B cell (primary cell): ENCODE measurements at regions not wholly inside any gene's neighbourhood (a gene's known extent, or its start where the extent isn't known, plus 50 kb on each side); places are given as distances from the start of the nearest gene placed in this dataset.

ENCODE experiments used
- ATAC-seq: fragments of 200-7000 bp; cut with Tn5 transposase; one replicate; pipeline ENCODE4 v1.10.0; 2021; ENCODE audit warnings: low read depth, mild to moderate bottlenecking, moderate number of reproducible peaks, moderate library complexity
- CTCF ChIA-PET: fragments of 350-600 bp; sonication (Branson Sonifier 250); formaldehyde crosslinking; loops from one replicate; lab custom pipeline; 2021; ENCODE audit warnings: antibody characterized with exemption, inconsistent platforms; lab: Charles Lee
- POLR2A ChIA-PET: fragments of 350-600 bp; sonication (Branson Sonifier 250); formaldehyde crosslinking; loops from one replicate; lab custom pipeline; 2021; ENCODE audit warnings: antibody characterized with exemption; lab: Charles Lee
- DNase-seq: peaks from one replicate; pipeline ENCODE4 v3.0.0; 2013
- H2AFZ ChIP-seq: 2 replicates; pipeline ENCODE4 v1.6.1; 2012; ENCODE audit warnings: mild to moderate bottlenecking, low read depth, low read length; ENCODE audit not compliant: insufficient read depth, poor library complexity, severe bottlenecking
- H3K27ac ChIP-seq, 2 donors: 1 replicate in 1 of 2; 2 replicates in 1 of 2; pipeline ENCODE4 v1.5.1; 2012 to 2013; ENCODE audit warnings: low read length in 2 of 2, mild to moderate bottlenecking in 2 of 2, moderate library complexity in 1 of 2
- H3K27me3 ChIP-seq, 4 experiments: fragments of 200-600 bp in 1 of 4; sonication (generic) in 1 of 4; replicated peaks in 1 of 4; 1 replicate in 2 of 4; 2 replicates in 2 of 4; pipeline versions ENCODE4 v1.6.1 to v1.7.0; 2013 to 2016; ENCODE audit warnings: low read length in 3 of 4, mild to moderate bottlenecking in 2 of 4, mixed read lengths in 1 of 4, moderate library complexity in 1 of 4; ENCODE audit not compliant: insufficient read depth in 4 of 4, control insufficient read depth in 3 of 4; ENCODE audit errors: control extremely low read depth in 1 of 4
- H3K36me3 ChIP-seq, 2 experiments: replicated peaks in 1 of 2; 1 replicate in 1 of 2; 2 replicates in 1 of 2; pipeline versions ENCODE4 v1.6.1 to v1.7.1; 2013; ENCODE audit warnings: low read length in 1 of 2; ENCODE audit not compliant: insufficient read depth in 2 of 2, control insufficient read depth in 1 of 2; ENCODE audit errors: control extremely low read depth in 1 of 2, extremely low read depth in 1 of 2
- H3K4me1 ChIP-seq, 2 donors: fragments of 200-600 bp in 1 of 2; sonication (generic) in 1 of 2; 1 replicate in 1 of 2; 2 replicates in 1 of 2; pipeline versions ENCODE4 v1.5.1 to v1.6.1; 2013 to 2017; ENCODE audit warnings: low read length in 2 of 2; ENCODE audit not compliant: control insufficient read depth in 2 of 2, insufficient read depth in 2 of 2
- H3K4me2 ChIP-seq: replicated peaks from 2 replicates; pipeline ENCODE3; 2012; ENCODE audit warnings: mild to moderate bottlenecking, low read depth, low read length; ENCODE audit not compliant: poor library complexity, severe bottlenecking
- H3K4me3 ChIP-seq, 5 experiments: fragments of 200-600 bp in 1 of 5; sonication (generic) in 1 of 5; 1 replicate in 3 of 5; 2 replicates in 2 of 5; pipeline versions ENCODE4 v1.5.1 to v1.7.0; 2011 to 2016; ENCODE audit warnings: low read length in 4 of 5, mild to moderate bottlenecking in 4 of 5, low read depth in 2 of 5, control low read depth in 1 of 5, moderate library complexity in 1 of 5; ENCODE audit not compliant: insufficient read depth in 1 of 5; ENCODE audit errors: control extremely low read depth in 1 of 5, extremely low read depth in 1 of 5
- H3K79me2 ChIP-seq: fragments of 200-600 bp; sonication (generic); one replicate; pipeline ENCODE4 v1.6.0; 2016; ENCODE audit warnings: low read length; ENCODE audit not compliant: control insufficient read depth, insufficient read depth
- H3K9ac ChIP-seq: fragments of 200-600 bp; sonication (generic); 2 replicates; pipeline ENCODE4 v1.6.1; 2017; ENCODE audit warnings: mild to moderate bottlenecking, low read length, moderate library complexity
- H3K9me3 ChIP-seq, 3 donors: one replicate each; pipeline versions ENCODE4 v1.6.1 to v1.7.1; 2013; ENCODE audit warnings: low read length in 2 of 3; ENCODE audit not compliant: control insufficient read depth in 2 of 3, insufficient read depth in 1 of 3; ENCODE audit errors: control extremely low read depth in 1 of 3
- H4K20me1 ChIP-seq: 2 replicates; pipeline ENCODE4 v1.6.0; 2012; ENCODE audit warnings: mild to moderate bottlenecking, low read length; ENCODE audit not compliant: insufficient read depth, control insufficient read depth, poor library complexity, severe bottlenecking
- H3K27ac Mint-ChIP-seq: one replicate; pipeline ENCODE4 v1.8.0; 2021; ENCODE audit warnings: mixed read lengths
- H3K27me3 Mint-ChIP-seq: one replicate; pipeline ENCODE4 v1.8.0; 2021; ENCODE audit warnings: mixed read lengths
- H3K4me1 Mint-ChIP-seq: one replicate; pipeline ENCODE4 v1.8.0; 2021; ENCODE audit warnings: mixed read lengths
- H3K4me3 Mint-ChIP-seq: one replicate; pipeline ENCODE4 v1.8.0; 2021; ENCODE audit warnings: mixed read lengths
- H3K9me3 Mint-ChIP-seq: one replicate; pipeline ENCODE4 v1.8.0; 2022; ENCODE audit warnings: mixed read lengths; ENCODE audit not compliant: insufficient read depth
- CTCF ChIP-seq: fragments of 200-600 bp; IDR thresholded peaks from one replicate; pipeline ENCODE4 v1.8.0; 2022; ENCODE audit warnings: antibody characterized with exemption, mild to moderate bottlenecking
- EZH2 ChIP-seq: IDR thresholded peaks from 2 replicates; pipeline ENCODE4 v1.6.1; 2012; ENCODE audit warnings: borderline replicate concordance, low read depth, mild to moderate bottlenecking, moderate library complexity, low read length; ENCODE audit not compliant: insufficient read depth, poor library complexity, severe bottlenecking
- WGBS: methylation state at CpG from one replicate; pipeline ENCODE4 v1.1.5; 2013; ENCODE audit warnings: missing lambda C conversion rate; ENCODE audit not compliant: insufficient coverage; 5-methylcytosine and 5-hydroxymethylcytosine counted together
- intact Hi-C: fragments of 100-400 bp; cut with micrococcal nuclease; formaldehyde crosslinking; loops from one replicate; pipeline ENCODE4 v1.10.0; 2022

GRCh38 chrX:39725928-39726619 is 371.7 kb downstream of the BCOR start:
- no peak overlapping the region for H3K9ac ChIP-seq
- intact Hi-C loops, result no loop called here
- peaks cover 0 to 13% (median 2%) of the 10 kb centered on the region in 4 experiments for H3K27me3 ChIP-seq
- Mint-ChIP-seq H3K9me3 (no peaks in the 10 kb centered on the region), H3K4me1 (peaks cover 4% of the 10 kb centered on the region), H3K27ac (no peak overlapping the region), H3K27me3 (peaks cover 28% of the 10 kb centered on the region), H3K4me3 (no peak overlapping the region)
- TF ChIP-seq CTCF (no peak), EZH2 (no peak)
- H3K79me2 ChIP-seq, result no peaks in the 10 kb centered on the region
- no peaks in the 10 kb centered on the region for H4K20me1 ChIP-seq
- no peaks in the 10 kb centered on the region for H3K36me3 ChIP-seq
- H3K27ac ChIP-seq, result no peak overlapping the region
- no peak for ATAC-seq
- no peak overlapping the region for H2AFZ ChIP-seq
- H3K4me3 ChIP-seq, result no peak overlapping the region
- WGBS, result 64% methylated on average over 3 of the region's 13 CpGs
- no peak for DNase-seq
- ChIA-PET POLR2A (no interaction called here), CTCF (no interaction called here)
- H3K9me3 ChIP-seq, result no peaks in the 10 kb centered on the region
- peaks cover 6 to 8% of the 10 kb centered on the region in 2 donors for H3K4me1 ChIP-seq
- no peak overlapping the region for H3K4me2 ChIP-seq

DNA sequence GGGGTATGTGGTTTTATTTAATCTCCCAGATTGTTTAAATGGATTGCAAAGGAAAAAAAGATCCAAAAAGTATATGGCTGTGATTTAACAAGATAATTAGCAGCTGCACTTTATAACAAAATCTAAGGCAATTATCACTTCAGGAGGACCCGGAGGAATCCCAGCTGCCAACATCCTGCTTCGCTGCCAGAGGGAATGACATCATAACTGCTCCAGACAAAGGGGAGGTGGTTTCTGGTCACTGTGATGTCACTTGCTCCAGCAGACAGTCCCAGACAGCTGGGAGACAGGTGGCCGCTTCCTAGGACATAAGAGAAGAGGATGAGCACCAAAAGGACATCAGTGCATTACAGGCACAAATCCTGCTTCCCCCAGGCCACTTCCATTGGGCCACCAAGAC is 371.0 kb downstream of the BCOR start:
- Histone ChIP-seq H4K20me1 (no peaks in the 10 kb centered on the region), H3K27me3 (peaks cover 0 to 13% (median 2%) of the 10 kb centered on the region in 4 experiments), H2AFZ (no peak overlapping the region), H3K9me3 (no peaks in the 10 kb centered on the region), H3K27ac (no peak overlapping the region), H3K4me2 (no peak overlapping the region), H3K79me2 (no peaks in the 10 kb centered on the region), H3K36me3 (no peaks in the 10 kb centered on the region), H3K9ac (no peak overlapping the region), H3K4me3 (no peak overlapping the region), H3K4me1 (peaks cover 6 to 8% of the 10 kb centered on the region in 2 donors)
- H3K4me3 Mint-ChIP-seq, result no peak overlapping the region
- CTCF ChIA-PET, result interaction anchor here (1.1 kb wide), 1 partner anchor 13 kb away, joined by 3 read pairs; no protein-coding TSS in a partner anchor
- H3K27me3 Mint-ChIP-seq, result peaks cover 28% of the 10 kb centered on the region
- no CpG with 5 or more reads among the region's 3 CpGs for WGBS
- POLR2A ChIA-PET, result no interaction called here
- TF ChIP-seq CTCF (no peak), EZH2 (no peak)
- no peaks in the 10 kb centered on the region for H3K9me3 Mint-ChIP-seq
- no peak for DNase-seq
- intact Hi-C loops, result no loop called here
- H3K4me1 Mint-ChIP-seq, result peaks cover 4% of the 10 kb centered on the region
- H3K27ac Mint-ChIP-seq, result no peak overlapping the region
- ATAC-seq, result no peak
